Liver (tissue), 3 donors: ENCODE measurements at regions not wholly inside any gene's neighbourhood (a gene's known extent, or its start where the extent isn't known, plus 50 kb on each side); places are given as distances from the start of the nearest gene placed in this dataset.

Experiments used
- FOXA1 ChIP-seq: IDR thresholded peaks from 2 replicates; pipeline ENCODE4 v1.6.1; 2016; ENCODE audit warnings: antibody characterized with exemption
- HNF4A ChIP-seq, 2 donors: conservative IDR thresholded peaks; 2 replicates each; pipeline ENCODE4 v1.6.1; 2016; ENCODE audit warnings: antibody characterized with exemption in 2 of 2, mild to moderate bottlenecking in 2 of 2
- HNF4G ChIP-seq: IDR thresholded peaks from 2 replicates; pipeline ENCODE4 v1.6.1; 2016; ENCODE audit warnings: antibody characterized with exemption
- JUND ChIP-seq, 2 donors: IDR thresholded peaks; 2 replicates each; pipeline ENCODE4 v1.6.1; 2016; ENCODE audit warnings: antibody characterized with exemption in 2 of 2
- RAD21 ChIP-seq, 2 donors: IDR thresholded peaks; 2 replicates each; pipeline ENCODE4 v1.6.1; 2016; ENCODE audit warnings: antibody characterized with exemption in 2 of 2, mild to moderate bottlenecking in 2 of 2
- RXRA ChIP-seq, 2 donors: IDR thresholded peaks; 2 replicates each; pipeline ENCODE4 v1.6.1; 2017 to 2018; ENCODE audit warnings: antibody characterized with exemption in 2 of 2, mild to moderate bottlenecking in 1 of 2
- SP1 ChIP-seq: IDR thresholded peaks from 2 replicates; pipeline ENCODE4 v1.6.1; 2018; ENCODE audit warnings: antibody characterized with exemption, mild to moderate bottlenecking
- TAF1 ChIP-seq: conservative IDR thresholded peaks from 2 replicates; pipeline ENCODE4 v1.6.1; 2016; ENCODE audit warnings: antibody characterized with exemption, mild to moderate bottlenecking
- YY1 ChIP-seq: IDR thresholded peaks from 2 replicates; pipeline ENCODE4 v1.6.1; 2016; ENCODE audit warnings: antibody characterized with exemption, mild to moderate bottlenecking
- TF ChIP-seq, protein P1 (sequence below): fragments of 150-350 bp; IDR thresholded peaks from 2 replicates; pipeline ENCODE4 v1.5.1; 2017; ENCODE audit warnings: improper control_type of control experiment, low read depth, low read length; ENCODE audit not compliant: missing input control
- TF ChIP-seq, protein P2 (sequence below): IDR thresholded peaks from 2 replicates; pipeline ENCODE4 v1.6.1; 2016; ENCODE audit warnings: antibody characterized with exemption
- TF ChIP-seq, protein P3 (sequence below): IDR thresholded peaks from 2 replicates; pipeline ENCODE4 v1.6.1; 2016; ENCODE audit warnings: antibody characterized with exemption, mild to moderate bottlenecking
- TF ChIP-seq, protein P4 (sequence below): IDR thresholded peaks from 2 replicates; pipeline ENCODE4 v1.6.1; 2016; ENCODE audit warnings: antibody characterized with exemption
- TF ChIP-seq, protein P5 (sequence below): IDR thresholded peaks from 2 replicates; pipeline ENCODE4 v1.6.1; 2016; ENCODE audit warnings: antibody characterized with exemption
- donor health status: healthy.
- donor health status: healthy.

DNA sequence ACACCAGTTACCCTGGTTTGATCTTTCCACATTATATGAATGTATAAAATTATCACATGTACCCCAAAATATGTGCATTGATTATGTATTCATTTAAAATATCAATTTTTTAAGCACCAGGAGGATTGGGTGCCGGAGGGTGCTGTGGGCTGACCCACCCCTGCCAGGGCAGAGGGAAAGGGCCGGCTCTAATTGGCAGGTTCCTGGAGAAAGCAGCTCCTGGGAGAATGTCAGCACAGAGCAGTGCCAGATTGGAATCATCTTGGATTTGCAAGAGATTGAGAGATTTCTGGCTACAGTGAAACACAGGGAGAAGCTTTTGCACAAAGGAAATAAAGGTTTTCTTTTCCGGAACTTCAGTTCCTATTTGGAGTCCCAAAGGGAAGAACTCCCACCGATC, 264.4 kb upstream of the TCERG1L start:
- TF ChIP-seq, protein P1, sequence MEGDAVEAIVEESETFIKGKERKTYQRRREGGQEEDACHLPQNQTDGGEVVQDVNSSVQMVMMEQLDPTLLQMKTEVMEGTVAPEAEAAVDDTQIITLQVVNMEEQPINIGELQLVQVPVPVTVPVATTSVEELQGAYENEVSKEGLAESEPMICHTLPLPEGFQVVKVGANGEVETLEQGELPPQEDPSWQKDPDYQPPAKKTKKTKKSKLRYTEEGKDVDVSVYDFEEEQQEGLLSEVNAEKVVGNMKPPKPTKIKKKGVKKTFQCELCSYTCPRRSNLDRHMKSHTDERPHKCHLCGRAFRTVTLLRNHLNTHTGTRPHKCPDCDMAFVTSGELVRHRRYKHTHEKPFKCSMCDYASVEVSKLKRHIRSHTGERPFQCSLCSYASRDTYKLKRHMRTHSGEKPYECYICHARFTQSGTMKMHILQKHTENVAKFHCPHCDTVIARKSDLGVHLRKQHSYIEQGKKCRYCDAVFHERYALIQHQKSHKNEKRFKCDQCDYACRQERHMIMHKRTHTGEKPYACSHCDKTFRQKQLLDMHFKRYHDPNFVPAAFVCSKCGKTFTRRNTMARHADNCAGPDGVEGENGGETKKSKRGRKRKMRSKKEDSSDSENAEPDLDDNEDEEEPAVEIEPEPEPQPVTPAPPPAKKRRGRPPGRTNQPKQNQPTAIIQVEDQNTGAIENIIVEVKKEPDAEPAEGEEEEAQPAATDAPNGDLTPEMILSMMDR, result no peak
- TF ChIP-seq TAF1 (no peak), JUND (IDR thresholded peaks at IDR 0.05) (no peak), YY1 (no peak), RAD21 (IDR thresholded peaks at IDR 0.05) (no peak), SP1 (no peak), RXRA (IDR thresholded peaks at IDR 0.05) (no peak), HNF4A (conservative IDR thresholded peaks at IDR 0.05) (no peak), HNF4G (no peak), FOXA1 (no peak)
- TF ChIP-seq, protein P2, sequence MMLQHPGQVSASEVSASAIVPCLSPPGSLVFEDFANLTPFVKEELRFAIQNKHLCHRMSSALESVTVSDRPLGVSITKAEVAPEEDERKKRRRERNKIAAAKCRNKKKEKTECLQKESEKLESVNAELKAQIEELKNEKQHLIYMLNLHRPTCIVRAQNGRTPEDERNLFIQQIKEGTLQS, result no peak
- TF ChIP-seq, protein P3, sequence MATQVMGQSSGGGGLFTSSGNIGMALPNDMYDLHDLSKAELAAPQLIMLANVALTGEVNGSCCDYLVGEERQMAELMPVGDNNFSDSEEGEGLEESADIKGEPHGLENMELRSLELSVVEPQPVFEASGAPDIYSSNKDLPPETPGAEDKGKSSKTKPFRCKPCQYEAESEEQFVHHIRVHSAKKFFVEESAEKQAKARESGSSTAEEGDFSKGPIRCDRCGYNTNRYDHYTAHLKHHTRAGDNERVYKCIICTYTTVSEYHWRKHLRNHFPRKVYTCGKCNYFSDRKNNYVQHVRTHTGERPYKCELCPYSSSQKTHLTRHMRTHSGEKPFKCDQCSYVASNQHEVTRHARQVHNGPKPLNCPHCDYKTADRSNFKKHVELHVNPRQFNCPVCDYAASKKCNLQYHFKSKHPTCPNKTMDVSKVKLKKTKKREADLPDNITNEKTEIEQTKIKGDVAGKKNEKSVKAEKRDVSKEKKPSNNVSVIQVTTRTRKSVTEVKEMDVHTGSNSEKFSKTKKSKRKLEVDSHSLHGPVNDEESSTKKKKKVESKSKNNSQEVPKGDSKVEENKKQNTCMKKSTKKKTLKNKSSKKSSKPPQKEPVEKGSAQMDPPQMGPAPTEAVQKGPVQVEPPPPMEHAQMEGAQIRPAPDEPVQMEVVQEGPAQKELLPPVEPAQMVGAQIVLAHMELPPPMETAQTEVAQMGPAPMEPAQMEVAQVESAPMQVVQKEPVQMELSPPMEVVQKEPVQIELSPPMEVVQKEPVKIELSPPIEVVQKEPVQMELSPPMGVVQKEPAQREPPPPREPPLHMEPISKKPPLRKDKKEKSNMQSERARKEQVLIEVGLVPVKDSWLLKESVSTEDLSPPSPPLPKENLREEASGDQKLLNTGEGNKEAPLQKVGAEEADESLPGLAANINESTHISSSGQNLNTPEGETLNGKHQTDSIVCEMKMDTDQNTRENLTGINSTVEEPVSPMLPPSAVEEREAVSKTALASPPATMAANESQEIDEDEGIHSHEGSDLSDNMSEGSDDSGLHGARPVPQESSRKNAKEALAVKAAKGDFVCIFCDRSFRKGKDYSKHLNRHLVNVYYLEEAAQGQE, result no peak
- TF ChIP-seq, protein P4, sequence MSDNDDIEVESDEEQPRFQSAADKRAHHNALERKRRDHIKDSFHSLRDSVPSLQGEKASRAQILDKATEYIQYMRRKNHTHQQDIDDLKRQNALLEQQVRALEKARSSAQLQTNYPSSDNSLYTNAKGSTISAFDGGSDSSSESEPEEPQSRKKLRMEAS, result no peak
- TF ChIP-seq, protein P5, sequence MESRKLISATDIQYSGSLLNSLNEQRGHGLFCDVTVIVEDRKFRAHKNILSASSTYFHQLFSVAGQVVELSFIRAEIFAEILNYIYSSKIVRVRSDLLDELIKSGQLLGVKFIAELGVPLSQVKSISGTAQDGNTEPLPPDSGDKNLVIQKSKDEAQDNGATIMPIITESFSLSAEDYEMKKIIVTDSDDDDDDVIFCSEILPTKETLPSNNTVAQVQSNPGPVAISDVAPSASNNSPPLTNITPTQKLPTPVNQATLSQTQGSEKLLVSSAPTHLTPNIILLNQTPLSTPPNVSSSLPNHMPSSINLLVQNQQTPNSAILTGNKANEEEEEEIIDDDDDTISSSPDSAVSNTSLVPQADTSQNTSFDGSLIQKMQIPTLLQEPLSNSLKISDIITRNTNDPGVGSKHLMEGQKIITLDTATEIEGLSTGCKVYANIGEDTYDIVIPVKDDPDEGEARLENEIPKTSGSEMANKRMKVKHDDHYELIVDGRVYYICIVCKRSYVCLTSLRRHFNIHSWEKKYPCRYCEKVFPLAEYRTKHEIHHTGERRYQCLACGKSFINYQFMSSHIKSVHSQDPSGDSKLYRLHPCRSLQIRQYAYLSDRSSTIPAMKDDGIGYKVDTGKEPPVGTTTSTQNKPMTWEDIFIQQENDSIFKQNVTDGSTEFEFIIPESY, result no peak
